Amniotic stem cell (primary cell): ENCODE measurements at regions not wholly inside any gene's neighbourhood (a gene's known extent, or its start where the extent isn't known, plus 50 kb on each side); places are given as distances from the start of the nearest gene placed in this dataset.

ENCODE experiments used
- DNase-seq: peaks from one replicate; lab custom pipeline; 2025; lab: John Stamatoyannopoulos, UW

- no peak for DNase-seq
These were observed 474.7 kb downstream of the ANKRD7 start for GRCh38 chr7:118699222-118699621.

DNA sequence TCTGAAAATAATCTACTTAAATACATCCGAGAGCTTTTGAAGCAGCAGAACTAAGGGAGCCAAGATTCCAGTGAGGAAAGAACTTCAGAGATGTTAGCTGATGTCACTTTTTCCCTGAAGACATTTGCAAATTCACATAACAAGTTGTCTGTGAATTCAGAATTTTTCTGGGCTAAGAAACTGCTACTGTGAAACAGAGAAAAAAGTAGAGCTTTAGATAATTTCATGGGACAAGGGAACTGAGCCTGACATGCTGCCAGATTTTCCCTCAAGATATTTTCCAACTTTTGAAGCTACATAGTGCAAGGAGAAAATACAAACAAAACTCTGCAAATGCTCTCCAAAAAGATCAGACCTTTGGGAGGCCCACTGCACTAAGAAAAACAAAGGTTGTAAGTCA lies 484.2 kb downstream of the ANKRD7 start:
- no peak for DNase-seq

DNA sequence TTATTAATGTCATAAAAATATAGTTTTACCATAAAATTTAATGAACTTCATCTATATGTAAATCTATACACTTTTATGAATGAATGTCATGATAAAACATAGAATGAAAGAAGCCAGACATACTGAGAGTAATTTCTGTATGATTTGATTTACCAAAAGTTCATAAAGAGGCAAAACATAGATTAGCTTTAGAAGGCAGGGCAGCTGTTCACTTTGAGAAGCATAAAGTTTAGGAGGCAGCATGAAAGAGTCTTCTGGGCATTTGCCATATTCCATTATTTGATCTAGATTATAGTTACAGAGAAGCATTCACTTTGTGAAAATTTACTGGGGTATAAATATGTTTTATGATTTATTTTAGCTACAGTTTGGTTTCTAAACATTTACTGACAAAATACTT lies 487.2 kb downstream of the ANKRD7 start:
- DNase-seq = no peak

DNA sequence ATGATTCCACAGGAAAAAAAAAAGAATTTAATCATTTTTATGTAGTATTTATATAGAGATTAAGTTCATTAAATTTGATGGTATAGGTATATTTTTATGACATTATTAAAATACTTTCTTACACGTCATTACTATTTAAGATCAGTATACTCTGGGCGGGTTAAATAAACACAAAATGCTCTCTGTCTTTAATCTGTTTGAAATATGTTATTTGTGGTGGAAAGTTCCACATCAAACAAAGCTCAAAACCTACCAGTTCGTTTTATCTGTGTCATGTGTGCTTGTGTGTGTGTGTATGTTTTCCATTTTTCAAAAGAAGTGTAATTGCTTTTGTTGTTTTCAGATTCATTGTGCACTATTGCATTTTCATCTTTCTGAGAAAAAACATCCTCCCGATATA lies 488.5 kb downstream of the ANKRD7 start:
- DNase-seq = no peak

GRCh38 chr7:118720632-118721031 lies 496.1 kb downstream of the ANKRD7 start:
- DNase-seq = no peak

DNA sequence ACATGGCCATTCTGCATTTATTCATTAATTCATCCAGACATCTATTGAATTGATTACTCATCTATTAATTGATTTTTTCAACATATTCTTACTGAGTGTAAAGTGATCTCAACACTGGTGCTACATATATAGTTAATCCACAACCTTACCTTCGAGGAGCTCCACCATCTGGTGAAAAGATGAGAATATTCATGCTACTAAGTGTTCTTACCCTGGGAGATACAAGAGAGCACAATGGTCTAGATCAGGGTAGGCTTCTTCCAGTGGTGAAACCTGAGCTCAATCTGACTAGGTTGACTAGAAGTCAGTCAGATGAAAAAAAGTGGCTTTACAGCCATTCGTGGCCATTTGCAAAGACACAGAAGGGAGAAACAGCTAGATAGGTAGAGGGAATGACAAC lies 507.4 kb downstream of the ANKRD7 start:
- no peak for DNase-seq

- no peak for DNase-seq
These were observed 510.0 kb downstream of the ANKRD7 start for GRCh38 chr7:118734541-118734940.

DNA sequence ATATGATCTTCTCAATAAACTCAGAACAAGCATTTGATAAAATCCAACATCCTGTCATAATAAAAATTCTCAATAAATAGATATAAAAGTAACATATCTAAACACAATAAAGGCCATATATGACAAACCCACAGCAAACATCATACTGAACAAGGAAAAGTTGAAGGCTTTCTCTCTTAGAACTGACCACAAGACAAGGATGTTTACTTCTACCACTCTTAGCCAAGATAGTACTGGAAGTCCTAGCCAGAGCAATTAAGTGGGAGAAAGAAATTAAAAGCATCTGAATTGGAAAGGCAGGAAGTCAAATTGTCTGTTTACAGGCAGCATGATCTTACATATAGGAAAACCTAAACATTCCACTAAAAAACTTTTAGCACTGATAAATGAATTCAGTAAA lies 510.9 kb downstream of the ANKRD7 start:
- no peak for DNase-seq

- no peak for DNase-seq
These were observed 513.4 kb downstream of the ANKRD7 start for GRCh38 chr7:118737935-118738334.

GRCh38 chr7:118745927-118746326 lies 521.4 kb downstream of the ANKRD7 start:
- DNase-seq = no peak

GRCh38 chr7:118747473-118747872 lies 523.0 kb downstream of the ANKRD7 start:
- DNase-seq = no peak

- DNase-seq = no peak
These were observed 529.0 kb downstream of the ANKRD7 start for GRCh38 chr7:118753479-118753878.

GRCh38 chr7:118754608-118755007 lies 530.1 kb downstream of the ANKRD7 start:
- DNase-seq = no peak

- DNase-seq = no peak
These were observed 530.6 kb downstream of the ANKRD7 start for GRCh38 chr7:118755067-118755625.

DNA sequence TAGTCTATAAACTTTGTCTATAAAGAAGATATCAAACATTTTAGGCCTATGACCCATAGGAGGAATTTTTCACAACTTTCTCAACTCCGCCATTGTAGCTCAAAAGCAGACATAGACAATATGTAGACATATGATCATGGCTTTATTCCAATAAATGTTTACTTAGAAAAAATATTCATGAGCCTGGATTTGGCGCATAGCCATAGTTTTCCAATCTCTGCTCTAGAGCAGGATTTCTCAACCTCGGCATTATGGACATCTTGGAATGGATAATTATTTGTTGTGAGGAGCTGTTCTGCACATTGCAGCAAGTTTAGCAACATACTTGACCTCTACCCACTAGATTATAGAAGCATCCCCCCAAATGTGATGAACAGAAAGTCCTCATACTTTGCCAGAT lies 532.6 kb downstream of the ANKRD7 start:
- DNase-seq = no peak

GRCh38 chr7:118758582-118758981 lies 534.1 kb downstream of the ANKRD7 start:
- no peak for DNase-seq

- no peak for DNase-seq
These were observed 535.4 kb downstream of the ANKRD7 start for GRCh38 chr7:118759921-118760320.

GRCh38 chr7:118762451-118762850 lies 537.9 kb downstream of the ANKRD7 start:
- DNase-seq = no peak

DNA sequence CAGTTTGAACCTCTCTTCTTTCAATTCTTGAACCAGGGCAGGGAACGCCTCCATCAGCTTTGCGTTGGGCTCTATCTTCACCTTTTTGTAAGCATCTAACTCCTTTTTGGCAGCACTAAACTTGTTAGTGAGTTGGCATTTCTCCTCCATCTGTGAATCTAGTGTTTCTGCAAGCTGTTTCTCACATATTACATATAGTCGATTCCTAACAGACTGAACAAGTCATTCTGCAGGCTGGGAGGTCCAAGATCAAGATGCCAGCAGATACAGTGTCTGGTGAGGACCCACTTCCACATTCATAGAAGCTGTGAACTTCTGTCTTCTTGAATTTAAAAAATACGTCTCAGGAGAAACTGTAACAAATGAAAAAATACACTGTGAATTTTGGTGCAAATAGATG lies 539.7 kb downstream of the ANKRD7 start:
- no peak for DNase-seq

- DNase-seq = no peak
These were observed 547.2 kb downstream of the ANKRD7 start for GRCh38 chr7:118771672-118772071.

- DNase-seq = no peak
These were observed 552.8 kb downstream of the ANKRD7 start for GRCh38 chr7:118777308-118777707.

GRCh38 chr7:118792682-118793081 lies 568.2 kb downstream of the ANKRD7 start:
- no peak for DNase-seq

GRCh38 chr7:118793582-118793981 lies 569.1 kb downstream of the ANKRD7 start:
- no peak for DNase-seq

DNA sequence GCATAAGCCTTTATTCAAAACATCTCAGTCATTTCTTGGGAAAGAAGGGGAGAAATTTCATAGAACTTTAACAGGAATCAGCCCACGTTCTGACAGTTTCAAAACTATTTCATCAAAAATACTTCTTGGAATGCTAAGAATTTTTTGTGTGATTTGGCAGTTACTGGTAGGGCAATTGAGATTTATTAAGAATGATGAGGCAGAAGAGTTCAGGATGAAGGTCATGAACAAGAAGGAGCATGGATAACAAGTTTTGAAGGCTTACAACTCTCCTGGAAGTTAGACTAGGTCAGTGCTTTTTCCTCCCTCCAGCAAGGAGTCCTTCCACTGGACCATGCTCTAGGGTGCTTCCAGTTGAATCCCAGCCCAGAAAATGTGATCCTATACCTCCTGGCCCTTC lies 569.9 kb downstream of the ANKRD7 start:
- no peak for DNase-seq

- DNase-seq = no peak
These were observed 576.9 kb downstream of the ANKRD7 start for GRCh38 chr7:118801366-118801765.
